Cardiac muscle cell (in vitro differentiated cells and primary cell): ENCODE measurements at regions not wholly inside any gene's neighbourhood (a gene's known extent, or its start where the extent isn't known, plus 50 kb on each side); places are given as distances from the start of the nearest gene placed in this dataset.
A peak's percentile ranks its signal among the peaks of the same experiment; 100 is the strongest.

ENCODE experiments used
- DNase-seq, 2 donors: peaks; one replicate each; pipeline versions ENCODE4 v3.0.0 to v3.0.0-alpha.2; 2010 to 2017; ENCODE audit warnings: low read depth in 1 of 2, low spot score in 1 of 2
- H3K27ac ChIP-seq: fragments of 200-600 bp; sonication (generic); 2 replicates; pipeline ENCODE4 v1.5.1; 2016
- H3K27me3 ChIP-seq: fragments of 200-600 bp; sonication (generic); 2 replicates; pipeline ENCODE4 v1.6.0; 2016; ENCODE audit warnings: control low read depth
- H3K36me3 ChIP-seq: fragments of 200-600 bp; sonication (generic); 2 replicates; pipeline ENCODE4 v1.5.1; 2016; ENCODE audit warnings: control low read depth
- H3K4me1 ChIP-seq: fragments of 200-600 bp; sonication (generic); 2 replicates; pipeline ENCODE4 v1.8.1; 2017; ENCODE audit warnings: low read depth, mild to moderate bottlenecking, mixed run types
- H3K4me3 ChIP-seq: fragments of 200-600 bp; sonication (generic); 2 replicates; pipeline ENCODE4 v1.5.1; 2016; ENCODE audit warnings: mild to moderate bottlenecking
- H3K9me3 ChIP-seq: fragments of 200-600 bp; sonication (generic); 2 replicates; pipeline ENCODE4 v1.5.1; 2017; ENCODE audit warnings: low read depth, mild to moderate bottlenecking, control low read depth
- TF ChIP-seq, protein P1 (sequence below): IDR thresholded peaks from 2 replicates; pipeline ENCODE4 v1.5.1; 2012; ENCODE audit warnings: low read depth, mild to moderate bottlenecking, low read length

DNA sequence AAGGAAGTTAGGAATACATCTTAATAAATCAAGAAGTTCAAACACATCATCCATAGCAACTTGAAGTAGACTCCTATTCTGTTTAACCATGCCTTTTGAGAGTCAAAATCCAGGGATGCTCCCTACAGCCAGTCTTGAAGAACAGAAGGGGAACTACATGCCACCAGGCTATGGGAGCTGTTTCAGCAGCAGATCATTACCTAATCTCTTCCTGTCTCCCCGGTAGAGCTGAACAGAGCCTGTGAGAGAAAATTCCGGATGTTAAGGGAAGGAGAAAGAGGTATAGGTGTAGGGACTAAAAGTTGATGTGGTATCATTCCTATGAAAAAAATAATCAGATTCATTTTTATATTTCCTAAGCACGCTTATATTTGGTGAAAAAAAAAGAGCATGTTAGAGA lies 352.2 kb downstream of the SPRY1 start:
- H3K36me3 ChIP-seq = no peaks in the 10 kb centered on the region
- DNase-seq = no peak
- no peaks in the 10 kb centered on the region for H3K9me3 ChIP-seq
- H3K27me3 ChIP-seq = no peaks in the 10 kb centered on the region
- no peaks in the 10 kb centered on the region for H3K4me1 ChIP-seq
- H3K27ac ChIP-seq = no peak overlapping the region
- TF ChIP-seq, protein P1, sequence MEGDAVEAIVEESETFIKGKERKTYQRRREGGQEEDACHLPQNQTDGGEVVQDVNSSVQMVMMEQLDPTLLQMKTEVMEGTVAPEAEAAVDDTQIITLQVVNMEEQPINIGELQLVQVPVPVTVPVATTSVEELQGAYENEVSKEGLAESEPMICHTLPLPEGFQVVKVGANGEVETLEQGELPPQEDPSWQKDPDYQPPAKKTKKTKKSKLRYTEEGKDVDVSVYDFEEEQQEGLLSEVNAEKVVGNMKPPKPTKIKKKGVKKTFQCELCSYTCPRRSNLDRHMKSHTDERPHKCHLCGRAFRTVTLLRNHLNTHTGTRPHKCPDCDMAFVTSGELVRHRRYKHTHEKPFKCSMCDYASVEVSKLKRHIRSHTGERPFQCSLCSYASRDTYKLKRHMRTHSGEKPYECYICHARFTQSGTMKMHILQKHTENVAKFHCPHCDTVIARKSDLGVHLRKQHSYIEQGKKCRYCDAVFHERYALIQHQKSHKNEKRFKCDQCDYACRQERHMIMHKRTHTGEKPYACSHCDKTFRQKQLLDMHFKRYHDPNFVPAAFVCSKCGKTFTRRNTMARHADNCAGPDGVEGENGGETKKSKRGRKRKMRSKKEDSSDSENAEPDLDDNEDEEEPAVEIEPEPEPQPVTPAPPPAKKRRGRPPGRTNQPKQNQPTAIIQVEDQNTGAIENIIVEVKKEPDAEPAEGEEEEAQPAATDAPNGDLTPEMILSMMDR = no peak
- H3K4me3 ChIP-seq = no peak overlapping the region

DNA sequence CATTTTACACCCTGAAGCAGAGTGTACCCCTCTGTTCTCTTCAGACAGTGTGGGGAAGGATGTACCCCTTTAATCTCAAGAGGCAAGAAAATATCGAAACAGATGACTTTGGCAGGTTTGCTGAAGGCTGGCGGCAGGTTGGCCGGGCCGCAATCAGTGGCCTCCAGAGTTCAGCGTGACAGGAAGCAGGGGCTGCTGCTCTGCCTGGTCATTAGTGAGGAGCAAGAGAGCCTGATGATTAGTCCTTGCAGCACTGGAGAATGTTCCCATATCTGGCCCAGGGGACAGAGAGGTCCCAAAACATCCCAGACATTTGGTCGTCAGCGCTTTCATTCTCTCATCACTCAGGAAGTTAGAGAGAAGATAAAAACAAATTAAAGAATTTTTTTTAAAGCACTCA lies 352.8 kb downstream of the SPRY1 start:
- H3K9me3 ChIP-seq = no peaks in the 10 kb centered on the region
- TF ChIP-seq, protein P1 = no peak
- no peak for DNase-seq
- H3K27me3 ChIP-seq = no peaks in the 10 kb centered on the region
- no peaks in the 10 kb centered on the region for H3K4me1 ChIP-seq
- H3K4me3 ChIP-seq = no peak overlapping the region
- no peak overlapping the region for H3K27ac ChIP-seq
- no peaks in the 10 kb centered on the region for H3K36me3 ChIP-seq

DNA sequence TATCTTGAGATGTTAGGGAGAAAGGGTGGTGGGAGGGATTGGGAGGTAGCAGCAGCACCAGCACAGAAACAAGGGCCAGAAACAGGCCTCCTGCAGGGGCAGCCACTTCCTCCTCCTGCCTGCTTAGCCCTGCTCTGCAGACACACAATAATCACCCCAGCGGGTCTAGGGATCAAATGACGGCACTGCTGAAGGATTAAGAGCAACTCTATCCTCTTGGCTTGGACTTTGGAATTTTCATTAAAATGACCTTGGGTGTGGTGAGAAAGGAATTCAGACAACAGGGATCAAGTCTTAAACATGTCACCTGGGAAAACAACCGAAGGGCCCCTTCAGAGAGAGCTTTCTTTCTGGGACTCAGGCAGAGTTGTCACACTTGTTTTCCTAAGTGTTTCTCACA lies 353.4 kb downstream of the SPRY1 start:
- no peak overlapping the region for H3K4me3 ChIP-seq
- H3K4me1 ChIP-seq = no peaks in the 10 kb centered on the region
- no peaks in the 10 kb centered on the region for H3K36me3 ChIP-seq
- no peaks in the 10 kb centered on the region for H3K27me3 ChIP-seq
- peak overlapping the region; percentile 5 for H3K27ac ChIP-seq
- DNase-seq = peak in 1 of 2 donors; percentile 18
- TF ChIP-seq, protein P1 = no peak
- H3K9me3 ChIP-seq = no peaks in the 10 kb centered on the region

DNA sequence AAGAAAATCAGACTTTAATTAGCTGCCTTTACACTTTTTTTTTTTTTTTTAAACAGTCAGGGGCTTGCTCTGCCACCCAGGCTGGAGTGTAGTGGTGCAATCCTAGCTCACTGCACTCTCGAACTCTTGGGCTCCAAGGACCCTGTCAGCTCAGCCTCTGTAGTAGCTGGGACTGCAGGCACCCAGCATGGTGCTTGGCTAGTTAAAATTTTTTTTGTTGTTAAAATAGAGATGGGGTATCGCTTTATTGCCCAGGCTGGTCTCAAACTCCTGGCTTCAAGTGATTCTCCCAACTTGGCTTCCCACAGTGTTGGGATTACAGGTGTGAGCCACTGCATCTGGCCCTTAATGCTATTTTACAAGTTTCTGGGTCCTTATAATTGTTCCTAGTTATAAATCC lies 359.1 kb downstream of the SPRY1 start:
- no peak overlapping the region for H3K27ac ChIP-seq
- TF ChIP-seq, protein P1 = no peak
- H3K4me1 ChIP-seq = no peaks in the 10 kb centered on the region
- no peak for DNase-seq
- no peaks in the 10 kb centered on the region for H3K9me3 ChIP-seq
- no peak overlapping the region for H3K4me3 ChIP-seq
- H3K36me3 ChIP-seq = no peaks in the 10 kb centered on the region
- no peaks in the 10 kb centered on the region for H3K27me3 ChIP-seq

DNA sequence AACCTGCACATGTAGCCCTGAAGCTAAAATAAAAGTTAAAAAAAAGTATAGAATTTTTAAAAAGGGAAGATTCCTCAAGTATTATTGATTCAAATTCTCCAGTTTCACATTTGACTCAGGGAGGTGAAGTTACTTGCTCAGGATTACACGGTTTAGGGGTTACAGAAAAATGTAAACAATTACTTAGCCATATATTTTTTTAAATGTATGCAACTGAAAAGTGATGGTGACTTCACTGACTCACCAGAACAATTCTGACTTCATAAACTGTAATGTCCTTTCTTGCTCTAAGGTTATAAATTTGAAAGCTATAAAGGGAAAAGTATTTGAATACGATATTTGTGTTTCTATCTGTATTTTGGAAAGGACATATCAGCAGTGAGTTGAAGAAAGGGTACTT lies 371.2 kb downstream of the SPRY1 start:
- no peak for DNase-seq
- H3K4me1 ChIP-seq = no peaks in the 10 kb centered on the region
- TF ChIP-seq, protein P1 = no peak
- no peaks in the 10 kb centered on the region for H3K27me3 ChIP-seq
- no peaks in the 10 kb centered on the region for H3K9me3 ChIP-seq
- H3K4me3 ChIP-seq = no peak overlapping the region
- H3K27ac ChIP-seq = no peak overlapping the region
- H3K36me3 ChIP-seq = no peaks in the 10 kb centered on the region

DNA sequence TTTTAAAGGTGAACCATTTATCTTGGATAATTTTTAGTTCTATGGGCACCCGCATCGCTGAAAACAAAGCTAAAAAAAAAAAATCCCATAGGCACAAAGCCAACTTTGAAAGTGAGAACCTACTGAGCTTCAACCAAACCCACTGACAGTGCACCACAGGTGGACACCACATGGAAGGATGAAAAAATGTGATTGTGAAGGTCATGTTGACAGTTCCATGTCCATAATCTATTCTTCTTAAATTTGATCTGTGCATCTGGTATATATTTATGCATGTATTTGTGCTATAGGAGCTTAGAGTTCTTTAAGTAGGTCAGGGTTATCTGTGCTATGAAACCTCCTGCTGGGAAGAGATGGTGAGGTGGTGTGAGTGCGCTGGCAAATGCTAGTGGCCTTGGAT lies 374.3 kb downstream of the SPRY1 start:
- DNase-seq = no peak
- Histone ChIP-seq H3K27me3 (no peaks in the 10 kb centered on the region), H3K9me3 (no peaks in the 10 kb centered on the region), H3K4me1 (no peaks in the 10 kb centered on the region), H3K36me3 (no peaks in the 10 kb centered on the region), H3K4me3 (no peak overlapping the region), H3K27ac (no peak overlapping the region)
- TF ChIP-seq, protein P1 = no peak
